Adrenal gland (tissue), 5 donors: ENCODE measurements at regions not wholly inside any gene's neighbourhood (a gene's known extent, or its start where the extent isn't known, plus 50 kb on each side); places are given as distances from the start of the nearest gene placed in this dataset.

Source experiments
- POLR2A ChIP-seq, 2 donors: fragments of 450-650 bp; IDR thresholded peaks; one replicate each; pipeline ENCODE4 v1.6.1; 2017; ENCODE audit warnings: antibody characterized with exemption in 2 of 2, mild to moderate bottlenecking in 2 of 2, moderate library complexity in 1 of 2
- TF ChIP-seq, protein P1 (sequence below), 6 experiments: fragments of 450-650 bp in 4 of 6; fragments of 200-600 bp in 2 of 6; sonication (generic) in 1 of 6; IDR thresholded peaks; 1 replicate in 5 of 6; 2 replicates in 1 of 6; pipeline versions ENCODE4 v1.5.1 to v1.8.0; 2016 to 2021; ENCODE audit warnings: antibody characterized with exemption in 6 of 6, mild to moderate bottlenecking in 2 of 6, moderate library complexity in 1 of 6
- donor health status: DM: no; HTN: no; CAD: no.

DNA sequence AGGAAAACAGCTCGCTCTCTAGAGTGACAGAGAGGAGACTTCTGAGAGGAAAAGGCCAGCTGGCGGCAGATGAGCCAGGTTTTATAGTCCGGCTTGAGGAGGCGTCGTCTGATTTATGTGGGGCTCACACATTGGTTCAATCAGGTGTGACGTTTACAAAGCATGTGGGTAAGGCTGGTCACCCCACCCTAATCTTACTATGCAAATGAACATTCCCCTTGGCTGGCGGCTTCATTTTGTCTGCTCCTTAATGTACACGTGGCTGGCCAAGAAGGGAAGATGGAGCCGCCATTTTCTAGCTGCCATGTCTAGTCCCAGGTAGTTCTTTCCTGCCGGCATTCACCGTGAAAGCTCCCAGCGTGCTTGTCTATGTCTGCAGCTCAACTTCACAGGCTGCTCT, 299.1 kb upstream of the SPRED2 start:
- TF ChIP-seq, protein P1, sequence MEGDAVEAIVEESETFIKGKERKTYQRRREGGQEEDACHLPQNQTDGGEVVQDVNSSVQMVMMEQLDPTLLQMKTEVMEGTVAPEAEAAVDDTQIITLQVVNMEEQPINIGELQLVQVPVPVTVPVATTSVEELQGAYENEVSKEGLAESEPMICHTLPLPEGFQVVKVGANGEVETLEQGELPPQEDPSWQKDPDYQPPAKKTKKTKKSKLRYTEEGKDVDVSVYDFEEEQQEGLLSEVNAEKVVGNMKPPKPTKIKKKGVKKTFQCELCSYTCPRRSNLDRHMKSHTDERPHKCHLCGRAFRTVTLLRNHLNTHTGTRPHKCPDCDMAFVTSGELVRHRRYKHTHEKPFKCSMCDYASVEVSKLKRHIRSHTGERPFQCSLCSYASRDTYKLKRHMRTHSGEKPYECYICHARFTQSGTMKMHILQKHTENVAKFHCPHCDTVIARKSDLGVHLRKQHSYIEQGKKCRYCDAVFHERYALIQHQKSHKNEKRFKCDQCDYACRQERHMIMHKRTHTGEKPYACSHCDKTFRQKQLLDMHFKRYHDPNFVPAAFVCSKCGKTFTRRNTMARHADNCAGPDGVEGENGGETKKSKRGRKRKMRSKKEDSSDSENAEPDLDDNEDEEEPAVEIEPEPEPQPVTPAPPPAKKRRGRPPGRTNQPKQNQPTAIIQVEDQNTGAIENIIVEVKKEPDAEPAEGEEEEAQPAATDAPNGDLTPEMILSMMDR (IDR thresholded peaks at IDR 0.05): no peak
- no peak for TF ChIP-seq POLR2A (IDR thresholded peaks at IDR 0.05)
